ENCODE measurements at regions not wholly inside any gene's neighbourhood (a gene's known extent, or its start where the extent isn't known, plus 50 kb on each side); places are given as distances from the start of the nearest gene placed in this dataset.

DNA sequence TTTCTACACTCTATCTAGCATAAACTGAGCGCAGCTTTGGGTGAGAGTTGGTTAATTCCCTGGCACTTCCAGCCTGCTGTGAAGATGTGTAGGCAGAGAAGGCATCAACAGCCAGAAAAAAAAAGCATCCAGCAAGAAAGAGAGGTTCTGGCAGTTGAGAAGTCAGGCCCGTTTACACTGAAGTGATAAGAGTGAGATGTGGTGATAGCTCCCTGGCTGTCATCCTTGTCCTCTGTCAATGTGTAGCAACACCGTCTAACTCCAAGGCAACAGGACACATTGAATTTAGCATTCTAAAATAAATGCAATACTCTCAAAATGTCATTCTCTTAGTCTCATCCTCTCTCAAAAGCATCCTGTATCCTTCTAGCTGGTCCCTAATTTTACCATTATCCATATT is 193.6 kb upstream of the BTBD3 start:
- H3K4me3 ChIP-seq (ENCODE audit: low read length), result no peak overlapping the region
- no peaks in the 10 kb centered on the region for H4K20me1 ChIP-seq (ENCODE audit: insufficient read depth)
- no peak overlapping the region for H2AFZ ChIP-seq (ENCODE audit: low read depth, low read length)
- TF ChIP-seq, protein P1, sequence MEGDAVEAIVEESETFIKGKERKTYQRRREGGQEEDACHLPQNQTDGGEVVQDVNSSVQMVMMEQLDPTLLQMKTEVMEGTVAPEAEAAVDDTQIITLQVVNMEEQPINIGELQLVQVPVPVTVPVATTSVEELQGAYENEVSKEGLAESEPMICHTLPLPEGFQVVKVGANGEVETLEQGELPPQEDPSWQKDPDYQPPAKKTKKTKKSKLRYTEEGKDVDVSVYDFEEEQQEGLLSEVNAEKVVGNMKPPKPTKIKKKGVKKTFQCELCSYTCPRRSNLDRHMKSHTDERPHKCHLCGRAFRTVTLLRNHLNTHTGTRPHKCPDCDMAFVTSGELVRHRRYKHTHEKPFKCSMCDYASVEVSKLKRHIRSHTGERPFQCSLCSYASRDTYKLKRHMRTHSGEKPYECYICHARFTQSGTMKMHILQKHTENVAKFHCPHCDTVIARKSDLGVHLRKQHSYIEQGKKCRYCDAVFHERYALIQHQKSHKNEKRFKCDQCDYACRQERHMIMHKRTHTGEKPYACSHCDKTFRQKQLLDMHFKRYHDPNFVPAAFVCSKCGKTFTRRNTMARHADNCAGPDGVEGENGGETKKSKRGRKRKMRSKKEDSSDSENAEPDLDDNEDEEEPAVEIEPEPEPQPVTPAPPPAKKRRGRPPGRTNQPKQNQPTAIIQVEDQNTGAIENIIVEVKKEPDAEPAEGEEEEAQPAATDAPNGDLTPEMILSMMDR (IDR thresholded peaks at IDR 0.05; ENCODE audit: poor library complexity, severe bottlenecking), result no peak
- TF ChIP-seq EZH2 (IDR thresholded peaks at IDR 0.05; ENCODE audit: borderline replicate concordance, insufficient read depth, low read length, poor library complexity, severe bottlenecking) (no peak), SMC3 (conservative IDR thresholded peaks at IDR 0.05; ENCODE audit: poor library complexity) (no peak), RAD21 (conservative IDR thresholded peaks at IDR 0.05) (no peak), EP300 (conservative IDR thresholded peaks at IDR 0.05; ENCODE audit: poor library complexity, severe bottlenecking) (peak; percentile 86), MXI1 (conservative IDR thresholded peaks at IDR 0.05; ENCODE audit: poor library complexity, severe bottlenecking) (no peak), POLR2AphosphoS5 (IDR thresholded peaks at IDR 0.05) (peak; percentile 70), TAF1 (IDR thresholded peaks at IDR 0.05; ENCODE audit: low read depth) (no peak)
- TF ChIP-seq, protein P2, sequence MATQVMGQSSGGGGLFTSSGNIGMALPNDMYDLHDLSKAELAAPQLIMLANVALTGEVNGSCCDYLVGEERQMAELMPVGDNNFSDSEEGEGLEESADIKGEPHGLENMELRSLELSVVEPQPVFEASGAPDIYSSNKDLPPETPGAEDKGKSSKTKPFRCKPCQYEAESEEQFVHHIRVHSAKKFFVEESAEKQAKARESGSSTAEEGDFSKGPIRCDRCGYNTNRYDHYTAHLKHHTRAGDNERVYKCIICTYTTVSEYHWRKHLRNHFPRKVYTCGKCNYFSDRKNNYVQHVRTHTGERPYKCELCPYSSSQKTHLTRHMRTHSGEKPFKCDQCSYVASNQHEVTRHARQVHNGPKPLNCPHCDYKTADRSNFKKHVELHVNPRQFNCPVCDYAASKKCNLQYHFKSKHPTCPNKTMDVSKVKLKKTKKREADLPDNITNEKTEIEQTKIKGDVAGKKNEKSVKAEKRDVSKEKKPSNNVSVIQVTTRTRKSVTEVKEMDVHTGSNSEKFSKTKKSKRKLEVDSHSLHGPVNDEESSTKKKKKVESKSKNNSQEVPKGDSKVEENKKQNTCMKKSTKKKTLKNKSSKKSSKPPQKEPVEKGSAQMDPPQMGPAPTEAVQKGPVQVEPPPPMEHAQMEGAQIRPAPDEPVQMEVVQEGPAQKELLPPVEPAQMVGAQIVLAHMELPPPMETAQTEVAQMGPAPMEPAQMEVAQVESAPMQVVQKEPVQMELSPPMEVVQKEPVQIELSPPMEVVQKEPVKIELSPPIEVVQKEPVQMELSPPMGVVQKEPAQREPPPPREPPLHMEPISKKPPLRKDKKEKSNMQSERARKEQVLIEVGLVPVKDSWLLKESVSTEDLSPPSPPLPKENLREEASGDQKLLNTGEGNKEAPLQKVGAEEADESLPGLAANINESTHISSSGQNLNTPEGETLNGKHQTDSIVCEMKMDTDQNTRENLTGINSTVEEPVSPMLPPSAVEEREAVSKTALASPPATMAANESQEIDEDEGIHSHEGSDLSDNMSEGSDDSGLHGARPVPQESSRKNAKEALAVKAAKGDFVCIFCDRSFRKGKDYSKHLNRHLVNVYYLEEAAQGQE (IDR thresholded peaks at IDR 0.05; ENCODE audit: borderline replicate concordance), result no peak
- no peak overlapping the region for H3K27ac ChIP-seq (ENCODE audit: low read length)
- no peak overlapping the region for H3K4me2 ChIP-seq (ENCODE audit: low read length)
- no peaks in the 10 kb centered on the region for H3F3A ChIP-seq (ENCODE audit: insufficient read depth, low read length, poor library complexity, severe bottlenecking)
- H3K9me3 ChIP-seq (ENCODE audit: low read length), result no peaks in the 10 kb centered on the region
- no peaks in the 10 kb centered on the region for H3K9me2 ChIP-seq (ENCODE audit: insufficient read depth, low read length)
- no peaks in the 10 kb centered on the region for H3K27me3 ChIP-seq (ENCODE audit: insufficient read depth, low read depth, low read length)
- no peaks in the 10 kb centered on the region for H3K36me3 ChIP-seq (ENCODE audit: insufficient read depth, low read length)
- no peak overlapping the region for H3K9ac ChIP-seq (ENCODE audit: low read length)
- no peaks in the 10 kb centered on the region for H3K79me2 ChIP-seq (replicated peaks; ENCODE audit: insufficient read depth, low read length)

DNA sequence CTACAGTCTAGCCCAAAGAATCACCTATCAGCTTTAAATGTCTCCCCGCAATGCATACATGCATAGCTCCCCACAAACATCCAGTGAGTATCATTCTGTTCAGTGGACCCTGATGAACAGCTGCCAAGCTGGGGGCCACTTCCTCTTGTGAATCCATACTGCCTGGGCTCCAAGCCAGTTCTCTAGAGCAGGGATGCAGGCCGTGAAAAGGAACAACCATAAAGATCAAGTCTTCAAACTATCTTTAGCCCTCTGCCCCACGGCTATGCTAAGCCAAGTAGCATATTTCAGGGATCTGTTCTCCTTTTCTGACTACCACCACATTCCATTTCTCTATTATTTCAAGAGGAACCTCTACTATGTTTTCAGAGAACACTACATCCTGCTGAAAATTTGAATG is 191.7 kb upstream of the BTBD3 start:
- no peaks in the 10 kb centered on the region for H3K9me3 ChIP-seq (ENCODE audit: low read length)
- H3K9ac ChIP-seq (ENCODE audit: low read length), result no peak overlapping the region
- no peaks in the 10 kb centered on the region for H4K20me1 ChIP-seq (ENCODE audit: insufficient read depth)
- H3K27ac ChIP-seq (ENCODE audit: low read length), result no peak overlapping the region
- H3K4me2 ChIP-seq (ENCODE audit: low read length), result no peak overlapping the region
- H3K27me3 ChIP-seq (ENCODE audit: insufficient read depth, low read depth, low read length), result no peaks in the 10 kb centered on the region
- H3K36me3 ChIP-seq (ENCODE audit: insufficient read depth, low read length), result no peaks in the 10 kb centered on the region
- H3K79me2 ChIP-seq (replicated peaks; ENCODE audit: insufficient read depth, low read length), result no peaks in the 10 kb centered on the region
- H2AFZ ChIP-seq (ENCODE audit: low read depth, low read length), result no peak overlapping the region
- no peak overlapping the region for H3K4me3 ChIP-seq (ENCODE audit: low read length)
- no peaks in the 10 kb centered on the region for H3K9me2 ChIP-seq (ENCODE audit: insufficient read depth, low read length)
- no peaks in the 10 kb centered on the region for H3F3A ChIP-seq (ENCODE audit: insufficient read depth, low read length, poor library complexity, severe bottlenecking)
- no peak for TF ChIP-seq SMC3 (conservative IDR thresholded peaks at IDR 0.05; ENCODE audit: poor library complexity)
- TF ChIP-seq RAD21 (conservative IDR thresholded peaks at IDR 0.05), result no peak
- no peak for TF ChIP-seq EP300 (conservative IDR thresholded peaks at IDR 0.05; ENCODE audit: poor library complexity, severe bottlenecking)
- TF ChIP-seq, protein P2 (IDR thresholded peaks at IDR 0.05; ENCODE audit: borderline replicate concordance), result no peak
- no peak for TF ChIP-seq MXI1 (conservative IDR thresholded peaks at IDR 0.05; ENCODE audit: poor library complexity, severe bottlenecking)
- TF ChIP-seq TAF1 (IDR thresholded peaks at IDR 0.05; ENCODE audit: low read depth), result no peak
- no peak for TF ChIP-seq EZH2 (IDR thresholded peaks at IDR 0.05; ENCODE audit: borderline replicate concordance, insufficient read depth, low read length, poor library complexity, severe bottlenecking)
- no peak for TF ChIP-seq POLR2AphosphoS5 (IDR thresholded peaks at IDR 0.05)
- TF ChIP-seq, protein P1 (IDR thresholded peaks at IDR 0.05; ENCODE audit: poor library complexity, severe bottlenecking), result no peak

All from neural cell (in vitro differentiated cells).